Activated CD8-positive, alpha-beta memory T cell treated with anti-CD3 and anti-CD28 coated beads, Interleukin-2, amount 50 U/mL, for 48 hours (primary cell): ENCODE measurements at regions not wholly inside any gene's neighbourhood (a gene's known extent, or its start where the extent isn't known, plus 50 kb on each side); places are given as distances from the start of the nearest gene placed in this dataset.
A peak's percentile ranks its signal among the peaks of the same experiment; 100 is the strongest.
"Not testable (repeated sequence)": the region's sequence is repeated elsewhere in the genome, so short reads cannot be mapped to it uniquely, and the experiment has no call there.

Experiments used
- DNase-seq: peaks from one replicate; pipeline ENCODE4 v3.0.0-alpha.2; 2020

DNA sequence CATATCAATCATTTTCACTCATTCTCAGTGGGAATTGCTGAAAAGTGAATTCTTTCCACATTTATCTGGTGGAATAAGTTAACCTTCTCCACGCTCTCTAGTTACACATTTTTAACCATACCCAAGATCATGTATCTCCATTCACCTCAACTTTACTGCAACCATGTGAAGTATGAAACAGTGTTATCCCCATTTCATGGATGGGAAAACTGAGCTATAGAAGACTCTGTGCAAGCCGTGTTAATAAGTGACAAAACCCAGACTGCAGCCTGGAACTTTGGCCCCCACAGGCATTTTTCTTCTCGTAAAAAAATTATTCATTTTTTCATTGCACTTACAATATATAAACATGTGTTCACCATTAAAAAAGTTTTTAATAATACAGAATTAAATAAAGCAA, 82.4 kb upstream of the CCND2 start:
- DNase-seq, result no peak

DNA sequence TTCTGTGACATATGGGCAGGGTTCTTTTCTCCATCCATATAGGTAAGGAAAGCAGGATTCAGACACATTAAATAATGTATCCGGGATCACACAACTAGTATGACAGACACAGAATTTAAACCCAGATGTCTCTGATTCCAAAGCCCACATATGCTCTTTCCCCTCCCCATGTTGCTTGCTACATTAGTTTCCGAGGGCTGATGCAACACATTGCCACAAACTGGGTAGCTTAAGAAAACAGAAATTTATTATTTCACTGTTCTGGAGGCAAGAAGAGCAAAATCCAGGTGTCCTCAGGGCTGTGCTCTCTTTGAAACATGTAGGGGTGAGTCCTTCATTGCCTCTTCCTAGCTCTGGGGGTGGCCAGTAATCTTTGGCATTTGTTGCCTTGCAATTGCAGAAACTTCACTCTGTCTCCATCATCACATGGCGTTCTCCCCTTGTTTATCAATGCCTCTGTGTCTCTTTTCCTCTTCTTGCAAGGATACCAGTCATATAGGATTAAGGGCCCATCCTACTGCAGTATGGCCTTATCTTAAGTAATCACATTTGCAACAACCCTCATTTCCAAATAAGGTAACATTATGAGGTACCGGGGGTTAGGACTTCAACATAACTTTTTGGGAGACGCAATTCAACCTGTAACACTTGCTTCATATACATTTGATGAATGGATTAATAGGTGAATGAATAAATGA, 83.0 kb upstream of the CCND2 start:
- DNase-seq, result no peak

DNA sequence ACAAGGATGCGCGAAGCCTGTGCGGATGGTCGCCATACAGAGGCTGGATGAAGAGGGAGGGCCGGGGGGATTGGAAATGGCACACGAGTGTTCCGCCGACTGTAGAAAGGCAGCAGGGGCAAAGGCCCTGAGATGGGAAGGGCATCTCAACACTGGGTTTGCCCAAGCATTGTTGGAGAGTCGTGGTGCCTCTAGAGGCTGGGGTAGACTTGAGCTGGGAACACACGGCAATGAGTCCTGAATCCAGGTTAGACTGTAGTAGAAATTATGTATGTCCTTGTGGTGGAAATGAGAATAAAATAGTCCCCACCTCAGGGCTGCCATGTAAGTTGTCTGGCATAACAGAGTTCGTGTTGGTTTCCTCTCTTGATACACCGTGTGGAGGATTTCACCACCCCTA, 83.8 kb upstream of the CCND2 start:
- no peak for DNase-seq

DNA sequence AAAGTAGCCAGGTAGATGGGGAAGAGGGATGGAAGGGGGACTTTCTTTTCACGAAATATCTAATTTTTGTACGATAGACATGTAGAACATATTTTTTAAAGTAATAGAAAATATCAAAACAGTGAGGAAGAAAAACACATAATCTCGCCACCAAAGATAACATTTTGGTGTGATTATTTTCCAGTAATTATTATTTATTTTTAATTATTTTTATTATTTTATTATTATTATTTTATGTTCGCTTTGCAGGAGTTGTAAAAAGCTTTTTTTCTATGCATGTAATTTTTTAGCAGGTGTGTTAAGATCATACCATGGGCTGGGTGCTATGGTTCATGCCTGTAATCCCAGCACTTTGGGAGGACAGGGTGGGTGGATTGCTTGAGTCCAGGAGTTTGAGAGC, 85.6 kb upstream of the CCND2 start:
- DNase-seq, result no peak

GRCh38 chr12:4187315-4187714, 86.2 kb upstream of the CCND2 start:
- DNase-seq, result not testable (repeated sequence)

DNA sequence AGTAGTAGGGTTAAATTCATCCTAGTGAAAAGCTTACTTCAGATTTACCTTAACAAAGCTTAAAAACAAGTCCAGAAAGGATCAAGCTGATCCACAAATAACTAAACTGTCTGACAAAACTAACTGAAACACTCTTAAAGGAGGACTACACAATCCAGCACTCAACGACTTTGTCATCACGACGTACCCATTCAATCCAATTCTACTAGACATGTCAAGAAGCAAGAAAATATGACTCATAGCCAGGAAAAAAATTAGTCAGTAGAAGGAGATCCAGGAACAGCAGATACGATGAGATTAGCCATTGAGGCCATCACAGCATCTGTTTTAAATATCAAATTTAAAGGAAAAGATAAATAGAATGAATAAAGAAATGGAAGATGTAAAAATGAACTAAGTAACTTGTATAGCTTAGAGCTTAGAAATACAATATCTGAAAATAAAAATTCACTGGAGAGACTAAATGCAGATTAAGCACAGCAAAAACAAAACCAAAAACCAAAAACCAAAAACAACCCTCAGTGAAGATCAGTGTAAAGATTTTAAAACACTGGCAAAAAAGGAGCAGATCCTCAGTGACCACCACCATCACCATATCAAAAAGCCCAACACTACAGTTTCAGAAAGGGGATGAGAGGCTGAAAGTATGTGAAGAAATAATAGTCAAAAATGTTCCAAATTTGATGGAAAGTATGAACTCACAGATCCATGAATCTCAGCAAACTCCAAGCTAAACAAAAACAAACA, 95.0 kb upstream of the CCND2 start:
- no peak for DNase-seq

DNA sequence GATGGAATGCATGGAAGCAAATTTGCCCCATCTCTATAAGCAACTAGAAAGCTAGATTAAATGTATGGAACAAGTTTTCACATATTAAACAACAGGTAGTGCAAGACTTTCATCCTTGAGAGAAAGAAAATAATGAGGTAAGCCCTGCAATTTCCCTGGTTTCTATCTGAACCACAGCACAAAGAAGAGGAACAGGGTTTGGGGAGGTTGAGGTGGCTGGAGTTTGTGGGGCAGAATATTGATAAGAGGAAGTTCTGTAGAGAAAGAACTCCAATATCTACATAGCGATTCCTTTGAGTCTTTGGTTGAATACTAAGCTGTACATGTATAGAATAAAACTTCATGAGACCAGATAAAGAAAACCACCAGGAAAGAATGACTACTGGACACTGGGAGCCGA, 96.3 kb upstream of the CCND2 start:
- no peak for DNase-seq

DNA sequence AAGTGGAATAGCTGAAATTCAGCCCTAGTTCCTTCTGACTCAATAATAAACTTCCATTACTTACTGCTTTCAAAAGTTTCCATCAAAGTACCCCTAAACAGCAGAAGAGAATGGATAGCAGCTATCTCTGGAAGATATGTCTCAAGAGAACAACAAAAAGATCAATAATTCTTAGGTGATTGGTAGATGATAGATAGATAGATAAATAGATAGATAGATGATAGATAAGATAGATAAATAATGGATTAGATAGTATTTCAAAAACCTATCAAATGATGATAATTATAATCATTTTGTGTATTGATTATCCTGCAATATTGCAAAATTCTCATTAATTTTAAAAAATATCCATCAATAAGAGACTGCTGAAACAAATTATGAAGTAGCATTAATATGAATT, 97.4 kb upstream of the CCND2 start:
- DNase-seq, result no peak

- DNase-seq, result no peak
Observed at GRCh38 chr12:4174417-4174816, 99.1 kb upstream of the CCND2 start.

- DNase-seq, result no peak
Observed at GRCh38 chr12:4172999-4173398, 100.6 kb upstream of the CCND2 start.

- DNase-seq, result no peak
Observed at GRCh38 chr12:4171742-4172141, 101.8 kb upstream of the CCND2 start.

DNA sequence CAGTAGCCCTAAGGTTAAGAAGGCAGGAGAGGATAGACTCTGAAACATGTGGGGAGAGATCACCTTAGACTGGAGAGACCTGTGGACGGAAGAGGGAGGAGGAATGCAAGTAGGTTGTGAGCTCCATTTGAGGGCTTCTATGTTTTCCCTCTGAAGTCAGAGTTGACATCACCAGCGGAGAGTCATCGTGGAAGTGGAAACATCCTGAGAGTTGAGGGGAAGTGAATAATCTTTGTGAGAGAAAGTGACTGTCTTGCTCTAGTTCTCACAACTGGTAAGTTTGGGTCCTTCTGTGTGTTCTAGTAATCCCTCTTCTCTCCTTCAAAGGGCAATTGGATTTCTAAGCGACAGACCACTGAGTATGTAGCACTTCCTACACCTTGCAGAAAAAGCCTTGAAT, 103.6 kb upstream of the CCND2 start:
- no peak for DNase-seq

DNA sequence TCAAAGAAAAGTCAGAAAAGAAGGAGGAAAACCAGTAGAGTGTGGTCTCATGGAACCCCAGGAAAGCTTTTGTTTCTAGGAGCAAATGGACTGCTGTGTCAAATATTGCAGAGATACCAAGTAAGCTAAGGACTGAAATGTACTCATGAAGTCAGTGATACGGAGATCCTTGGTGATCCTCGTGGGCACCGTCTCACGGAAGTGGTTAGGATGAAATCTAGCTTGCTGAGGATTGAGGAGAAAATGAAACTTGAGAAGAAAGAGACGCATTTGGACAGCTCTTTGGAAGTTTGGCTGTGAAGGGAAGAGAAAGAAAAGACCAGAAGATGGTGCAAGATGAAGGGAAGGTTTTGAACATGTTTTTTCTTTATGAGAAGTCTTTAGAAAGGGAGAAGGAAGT, 104.0 kb upstream of the CCND2 start:
- DNase-seq, result no peak

DNA sequence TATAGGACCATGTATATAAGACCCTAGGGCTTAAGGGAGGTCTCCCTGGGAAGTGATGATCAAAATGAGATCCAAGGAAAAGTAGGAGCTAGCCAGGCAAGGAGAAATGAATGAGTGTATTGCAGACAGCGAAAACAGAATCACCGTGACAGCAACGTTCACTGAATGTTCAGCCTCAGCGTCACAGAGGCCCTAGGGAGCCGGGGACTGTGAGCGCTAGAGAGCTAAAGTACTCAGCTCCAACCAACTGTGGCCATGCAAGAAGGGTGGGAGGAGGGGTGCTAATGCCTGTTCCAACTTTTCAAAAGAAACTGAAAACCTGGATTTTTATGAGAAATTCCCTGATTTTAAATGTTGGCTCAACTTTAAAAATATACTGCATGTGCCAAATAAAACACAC, 105.5 kb upstream of the CCND2 start:
- DNase-seq, result no peak

DNA sequence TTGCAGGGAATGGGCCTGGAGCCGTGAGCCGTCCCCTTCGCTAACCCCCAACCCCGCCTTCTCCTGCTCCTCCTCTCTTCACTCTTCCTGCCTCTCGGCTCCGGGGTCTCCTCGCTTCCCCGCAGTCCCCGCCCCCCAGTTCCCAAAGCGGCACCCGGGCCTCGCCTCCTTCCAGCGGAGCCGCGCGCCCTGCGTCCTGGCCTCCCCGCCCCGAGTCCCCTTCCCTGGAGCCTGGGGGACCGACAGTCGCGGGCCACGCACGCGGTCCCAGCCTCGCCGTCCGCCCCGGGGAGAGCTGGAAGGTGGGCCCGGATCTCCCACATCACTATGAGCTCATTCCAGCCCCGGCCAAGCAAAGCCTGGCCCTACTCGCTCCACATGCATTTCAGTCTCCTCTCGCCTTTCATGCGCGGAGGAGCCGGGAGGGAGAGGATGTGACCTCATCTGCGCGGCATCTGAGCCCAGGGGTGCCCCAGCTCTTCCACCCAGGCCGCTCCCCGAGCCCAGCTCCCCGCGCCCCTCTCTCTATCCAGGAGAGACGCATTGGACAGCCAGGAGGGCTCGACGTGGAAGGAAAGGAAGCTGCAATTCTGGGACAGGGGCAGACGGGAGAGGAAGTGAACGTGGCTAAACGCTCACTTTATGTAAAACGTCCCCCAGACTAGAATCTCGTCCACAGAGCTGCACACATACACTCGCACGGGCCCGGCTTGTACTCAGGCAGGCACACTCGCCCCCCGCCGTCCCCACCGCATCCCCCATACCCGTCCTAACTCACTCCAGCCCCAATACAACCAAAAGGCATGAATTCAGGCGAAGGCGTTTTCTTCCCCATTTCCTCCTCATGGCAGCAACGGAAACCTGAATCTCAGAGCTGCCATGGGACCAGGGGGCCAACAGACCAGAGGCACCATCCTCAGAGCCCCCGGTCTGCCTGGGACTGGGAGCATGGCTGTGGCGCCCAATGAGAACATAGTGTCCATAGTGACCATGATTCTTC, 108.7 kb upstream of the CCND2 start:
- DNase-seq, result peak; percentile 83

DNA sequence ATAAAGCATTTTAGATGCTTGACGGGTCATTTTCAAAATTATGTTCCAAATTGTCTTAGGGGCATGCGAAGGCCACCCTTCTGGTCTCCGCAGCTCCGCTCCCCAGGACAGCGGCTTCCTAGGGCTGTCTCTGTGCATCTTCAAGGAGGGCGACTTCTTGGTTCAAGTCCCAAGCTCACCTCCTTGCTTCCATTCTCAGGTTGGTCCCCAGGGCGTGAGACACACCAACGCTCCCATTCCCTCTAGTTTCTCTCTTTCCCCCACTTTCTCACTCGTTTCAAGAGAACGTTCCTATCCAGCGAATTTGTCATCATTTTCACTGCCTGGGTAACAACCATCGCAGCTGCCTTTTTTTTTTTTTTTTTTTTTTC, 109.4 kb upstream of the CCND2 start:
- no peak for DNase-seq

- no peak for DNase-seq
Observed at GRCh38 chr12:4161718-4162117, 111.8 kb upstream of the CCND2 start.

- DNase-seq, result no peak
Observed at GRCh38 chr12:4160314-4161040, 113.1 kb upstream of the CCND2 start.

- DNase-seq, result no peak
Observed at GRCh38 chr12:4159851-4160250, 113.7 kb upstream of the CCND2 start.

DNA sequence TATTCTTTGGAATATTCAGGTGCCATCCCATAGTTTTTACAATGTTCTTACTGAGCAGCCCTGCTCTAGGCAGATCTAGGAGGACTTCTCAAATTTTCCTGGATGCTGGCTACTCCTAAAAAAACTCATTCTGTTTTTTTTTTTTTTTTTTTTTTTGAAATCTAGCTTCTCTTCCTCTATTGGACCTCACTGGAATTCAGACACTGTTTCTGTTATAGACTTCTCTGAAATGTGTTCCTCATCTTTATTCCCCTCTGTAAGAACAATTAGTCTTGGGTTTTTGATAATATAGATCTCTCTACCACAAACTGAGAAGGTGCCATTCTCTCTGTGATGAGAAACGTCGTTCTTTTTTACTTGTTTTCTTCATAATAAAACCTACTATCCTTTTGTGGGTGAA, 115.3 kb upstream of the CCND2 start:
- no peak for DNase-seq

- no peak for DNase-seq
Observed at GRCh38 chr12:4157122-4157521, 116.4 kb upstream of the CCND2 start.

DNA sequence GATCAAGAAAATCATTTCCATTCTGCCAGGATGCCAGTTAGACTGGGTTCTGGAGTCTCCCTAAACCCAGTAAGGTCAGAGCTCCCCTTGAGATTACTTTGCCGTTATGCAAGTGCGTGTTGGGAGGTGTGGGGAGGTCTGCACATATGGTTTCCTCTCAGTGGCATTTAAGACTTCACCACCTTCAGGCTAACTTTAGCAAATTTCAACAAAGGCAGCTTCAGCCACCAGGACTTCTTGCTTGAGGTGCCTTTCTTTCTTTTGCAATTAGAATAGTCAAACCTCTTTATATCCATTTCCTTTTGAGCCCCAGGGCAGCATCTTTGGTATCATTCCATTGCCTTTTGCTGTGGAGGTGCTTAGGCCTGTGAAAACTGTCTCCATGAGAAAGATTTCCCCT, 117.2 kb upstream of the CCND2 start:
- DNase-seq, result no peak

GRCh38 chr12:4154672-4155225, 118.8 kb upstream of the CCND2 start:
- DNase-seq, result no peak
